Common myeloid progenitor, CD34-positive (primary cell): ENCODE measurements at regions not wholly inside any gene's neighbourhood (a gene's known extent, or its start where the extent isn't known, plus 50 kb on each side); places are given as distances from the start of the nearest gene placed in this dataset.

Experiments
- CTCF ChIA-PET: fragments of 350-600 bp; sonication (Branson Sonifier 250); formaldehyde crosslinking; loops from one replicate; lab custom pipeline; 2021; ENCODE audit warnings: antibody characterized with exemption; lab: Charles Lee
- POLR2A ChIA-PET: fragments of 350-600 bp; sonication (Branson Sonifier 250); formaldehyde crosslinking; loops from one replicate; lab custom pipeline; 2021; ENCODE audit warnings: antibody characterized with exemption; lab: Charles Lee
- DNase-seq, 3 donors: peaks; one replicate each; pipeline versions ENCODE4 v3.0.0 to v3.0.0-alpha.2; 2013
- H3K27ac ChIP-seq, 2 experiments: 1 replicate in 1 of 2; 2 replicates in 1 of 2; pipeline ENCODE4 v1.7.0; 2013; ENCODE audit warnings: inconsistent platforms in 2 of 2, low read length in 2 of 2, mild to moderate bottlenecking in 2 of 2, low read depth in 1 of 2, moderate library complexity in 1 of 2; ENCODE audit not compliant: severe bottlenecking in 2 of 2, insufficient read depth in 1 of 2, poor library complexity in 1 of 2
- H3K27me3 ChIP-seq, 5 experiments: replicated peaks in 2 of 5; 1 replicate in 3 of 5; 2 replicates in 2 of 5; pipeline versions ENCODE4 v1.6.1 to v1.7.0; 2013; ENCODE audit warnings: low read length in 4 of 5, mild to moderate bottlenecking in 2 of 5, moderate library complexity in 2 of 5, inconsistent platforms in 1 of 5; ENCODE audit not compliant: insufficient read depth in 5 of 5, control insufficient read depth in 4 of 5
- H3K36me3 ChIP-seq, 4 experiments: 1 replicate in 2 of 4; 2 replicates in 2 of 4; pipeline versions ENCODE4 v1.6.1 to v1.7.0; 2013; ENCODE audit warnings: low read length in 3 of 4, control low read depth in 1 of 4, mild to moderate bottlenecking in 1 of 4; ENCODE audit not compliant: control insufficient read depth in 4 of 4, insufficient read depth in 4 of 4
- H3K4me1 ChIP-seq, 4 experiments: 1 replicate in 3 of 4; 2 replicates in 1 of 4; pipeline versions ENCODE4 v1.6.1 to v1.7.1; 2013; ENCODE audit warnings: low read length in 3 of 4, mild to moderate bottlenecking in 3 of 4, control low read depth in 1 of 4, inconsistent platforms in 1 of 4, moderate library complexity in 1 of 4; ENCODE audit not compliant: control insufficient read depth in 4 of 4, insufficient read depth in 4 of 4; ENCODE audit errors: control extremely low read depth in 1 of 4
- H3K4me3 ChIP-seq, 7 experiments: 1 replicate in 4 of 7; 2 replicates in 3 of 7; pipeline versions ENCODE4 v1.5.1 to v1.7.0; 2013; ENCODE audit warnings: mild to moderate bottlenecking in 7 of 7, low read length in 6 of 7, moderate library complexity in 6 of 7, inconsistent platforms in 2 of 7, low read depth in 2 of 7, control low read depth in 1 of 7; ENCODE audit not compliant: insufficient read depth in 4 of 7, control insufficient read depth in 1 of 7; ENCODE audit errors: extremely low read depth in 1 of 7
- H3K9me3 ChIP-seq, 5 experiments: 1 replicate in 4 of 5; 2 replicates in 1 of 5; pipeline versions ENCODE4 v1.6.1 to v1.7.1; 2013; ENCODE audit warnings: low read length in 4 of 5, mild to moderate bottlenecking in 2 of 5, inconsistent platforms in 1 of 5, low read depth in 1 of 5, moderate library complexity in 1 of 5; ENCODE audit not compliant: control insufficient read depth in 4 of 5, insufficient read depth in 2 of 5; ENCODE audit errors: control extremely low read depth in 1 of 5
- WGBS: methylation state at CpG from one replicate; pipeline ENCODE4 v1.1.5; 2013; ENCODE audit not compliant: insufficient coverage; 5-methylcytosine and 5-hydroxymethylcytosine counted together

GRCh38 chr16:47924950-47925349 lies 230.8 kb downstream of the ABCC12 start:
- H3K4me1 ChIP-seq: no peaks in the 10 kb centered on the region
- no peak for DNase-seq
- H3K27ac ChIP-seq: no peak overlapping the region
- H3K9me3 ChIP-seq: no peaks in the 10 kb centered on the region
- POLR2A ChIA-PET: no interaction called here
- no peaks in the 10 kb centered on the region for H3K27me3 ChIP-seq
- CTCF ChIA-PET: no interaction called here
- H3K36me3 ChIP-seq: no peaks in the 10 kb centered on the region
- 100% methylated on average over 2 of the region's 2 CpGs for WGBS
- no peak overlapping the region for H3K4me3 ChIP-seq

- Histone ChIP-seq H3K36me3 (no peaks in the 10 kb centered on the region), H3K27ac (no peak overlapping the region), H3K4me1 (no peaks in the 10 kb centered on the region), H3K27me3 (peaks cover 0 to 2% (median 0%) of the 10 kb centered on the region in 5 experiments), H3K4me3 (no peak overlapping the region), H3K9me3 (peaks cover 0 to 1% (median 0%) of the 10 kb centered on the region in 5 experiments)
- 100% methylated on average over 1 of the region's 1 CpG for WGBS
- DNase-seq: no peak
- ChIA-PET POLR2A (no interaction called here), CTCF (no interaction called here)
These were observed 234.3 kb downstream of the ABCC12 start for GRCh38 chr16:47921535-47921934.

- Histone ChIP-seq H3K4me1 (no peaks in the 10 kb centered on the region), H3K36me3 (no peaks in the 10 kb centered on the region), H3K27me3 (peaks cover 0 to 2% (median 0%) of the 10 kb centered on the region in 5 experiments), H3K27ac (no peak overlapping the region), H3K9me3 (peaks cover 0 to 1% (median 0%) of the 10 kb centered on the region in 5 experiments), H3K4me3 (no peak overlapping the region)
- no peak for DNase-seq
- CTCF ChIA-PET: no interaction called here
- WGBS: no CpG with 5 or more reads among the region's 1 CpG
- POLR2A ChIA-PET: no interaction called here
These were observed 235.1 kb downstream of the ABCC12 start for GRCh38 chr16:47920709-47921108.

GRCh38 chr16:47917118-47917517 lies 238.7 kb downstream of the ABCC12 start:
- Histone ChIP-seq H3K27me3 (peaks cover 0 to 2% (median 0%) of the 10 kb centered on the region in 5 experiments), H3K9me3 (peaks cover 0 to 1% (median 0%) of the 10 kb centered on the region in 5 experiments), H3K36me3 (no peaks in the 10 kb centered on the region), H3K27ac (no peak overlapping the region), H3K4me1 (no peaks in the 10 kb centered on the region), H3K4me3 (no peak overlapping the region)
- POLR2A ChIA-PET: interaction anchor here (0.6 kb wide), 1 partner anchor 156 kb away, joined by 6 read pairs; no protein-coding TSS in a partner anchor
- CTCF ChIA-PET: no interaction called here
- no peak for DNase-seq

- no peak overlapping the region for H3K4me3 ChIP-seq
- H3K9me3 ChIP-seq: peaks cover 0 to 1% (median 0%) of the 10 kb centered on the region in 5 experiments
- no peak for DNase-seq
- CTCF ChIA-PET: no interaction called here
- POLR2A ChIA-PET: no interaction called here
- no peaks in the 10 kb centered on the region for H3K4me1 ChIP-seq
- WGBS: no CpG with 5 or more reads among the region's 2 CpGs
- no peak overlapping the region for H3K27ac ChIP-seq
- H3K36me3 ChIP-seq: no peaks in the 10 kb centered on the region
- H3K27me3 ChIP-seq: peaks cover 0 to 2% (median 0%) of the 10 kb centered on the region in 5 experiments
These were observed 239.5 kb downstream of the ABCC12 start for GRCh38 chr16:47916266-47916665.

- POLR2A ChIA-PET: no interaction called here
- DNase-seq: no peak
- CTCF ChIA-PET: no interaction called here
- H3K9me3 ChIP-seq: peaks cover 0 to 2% (median 0%) of the 10 kb centered on the region in 5 experiments
- 76% methylated on average over 11 of the region's 13 CpGs for WGBS
- no peaks in the 10 kb centered on the region for H3K36me3 ChIP-seq
- H3K27ac ChIP-seq: no peak overlapping the region
- H3K4me3 ChIP-seq: no peak overlapping the region
- H3K27me3 ChIP-seq: no peaks in the 10 kb centered on the region
- H3K4me1 ChIP-seq: no peaks in the 10 kb centered on the region
These were observed 248.7 kb downstream of the ABCC12 start for GRCh38 chr16:47907109-47907508.

GRCh38 chr16:47905771-47906170 lies 250.0 kb downstream of the ABCC12 start:
- H3K27me3 ChIP-seq: no peaks in the 10 kb centered on the region
- CTCF ChIA-PET: no interaction called here
- no peaks in the 10 kb centered on the region for H3K36me3 ChIP-seq
- H3K27ac ChIP-seq: no peak overlapping the region
- 68% methylated on average over 2 of the region's 3 CpGs for WGBS
- POLR2A ChIA-PET: no interaction called here
- peaks cover 0 to 2% (median 0%) of the 10 kb centered on the region in 5 experiments for H3K9me3 ChIP-seq
- H3K4me3 ChIP-seq: no peak overlapping the region
- no peak for DNase-seq
- H3K4me1 ChIP-seq: no peaks in the 10 kb centered on the region
